GM12875 (cell line): ENCODE measurements at regions not wholly inside any gene's neighbourhood (a gene's known extent, or its start where the extent isn't known, plus 50 kb on each side); places are given as distances from the start of the nearest gene placed in this dataset.

Source experiments
- H3K4me3 ChIP-seq: one replicate; pipeline ENCODE4 v1.5.1; 2011; ENCODE audit warnings: low read depth, low read length, control low read depth
- CTCF ChIP-seq: IDR thresholded peaks from 2 replicates; pipeline ENCODE4 v1.5.1; 2011; ENCODE audit warnings: low read depth, mild to moderate bottlenecking, control low read depth, inconsistent platforms, low read length, moderate library complexity, borderline replicate concordance; ENCODE audit not compliant: insufficient read depth

GRCh38 chr9:19988281-19988680 lies 199.4 kb upstream of the SLC24A2 start:
- TF ChIP-seq CTCF = no peak
- no peak overlapping the region for H3K4me3 ChIP-seq

- TF ChIP-seq CTCF = no peak
- no peak overlapping the region for H3K4me3 ChIP-seq
Observed at GRCh38 chr9:19985081-19985480, 196.2 kb upstream of the SLC24A2 start.

- TF ChIP-seq CTCF = no peak
- H3K4me3 ChIP-seq = no peak overlapping the region
Observed at GRCh38 chr9:19976226-19976625, 187.4 kb upstream of the SLC24A2 start.

- no peak overlapping the region for H3K4me3 ChIP-seq
- TF ChIP-seq CTCF = no peak
Observed at GRCh38 chr9:19975499-19975898, 186.7 kb upstream of the SLC24A2 start.

GRCh38 chr9:19969721-19970120 lies 180.9 kb upstream of the SLC24A2 start:
- TF ChIP-seq CTCF = no peak

DNA sequence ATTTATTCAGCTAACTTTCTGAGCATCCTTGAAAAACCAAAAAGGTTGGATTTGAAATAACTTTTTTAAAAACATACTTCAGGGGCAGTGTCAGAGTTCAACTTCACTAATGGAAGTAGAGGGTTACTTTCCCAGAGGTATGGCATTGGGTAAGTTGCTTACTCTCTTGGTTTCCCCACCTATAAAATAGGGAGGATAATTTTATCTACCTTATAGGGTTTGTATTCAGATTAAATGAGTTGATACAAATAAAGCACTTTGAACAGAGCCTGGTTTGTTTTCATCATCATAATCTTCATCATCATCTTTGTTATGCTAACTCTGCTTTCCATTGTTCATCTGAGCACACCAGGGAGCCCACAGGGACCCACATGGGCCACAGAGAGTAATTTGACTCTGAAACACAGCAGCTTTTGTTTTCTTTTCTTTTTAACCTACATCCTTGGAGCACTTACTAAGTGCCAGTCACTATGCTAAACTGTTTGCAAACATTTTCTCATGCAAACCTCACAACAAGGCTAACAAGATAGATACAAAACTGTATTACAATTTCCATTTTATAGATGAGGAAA lies 179.1 kb upstream of the SLC24A2 start:
- no peak for TF ChIP-seq CTCF
- H3K4me3 ChIP-seq = no peak overlapping the region

More at GRCh38 chr9:19969721-19970120, 180.9 kb upstream of the SLC24A2 start:
- no peak overlapping the region for H3K4me3 ChIP-seq

- no peak for TF ChIP-seq CTCF
- H3K4me3 ChIP-seq = no peak overlapping the region
Observed at GRCh38 chr9:19967216-19967887, 178.5 kb upstream of the SLC24A2 start.
